Glutamatergic neuron (in vitro differentiated cells): ENCODE measurements at regions not wholly inside any gene's neighbourhood (a gene's known extent, or its start where the extent isn't known, plus 50 kb on each side); places are given as distances from the start of the nearest gene placed in this dataset.

ENCODE experiments used
- DNase-seq: peaks from one replicate; pipeline ENCODE4 v3.0.0; 2022
- H3K27ac Mint-ChIP-seq: one replicate; pipeline ENCODE4 v1.8.0; 2020; ENCODE audit warnings: mild to moderate bottlenecking, mixed read lengths, inconsistent platforms; ENCODE audit not compliant: unreplicated experiment
- H3K27me3 Mint-ChIP-seq: one replicate; pipeline ENCODE4 v1.8.0; 2020; ENCODE audit warnings: mild to moderate bottlenecking, moderate library complexity, mixed read lengths, inconsistent platforms; ENCODE audit not compliant: unreplicated experiment
- H3K36me3 Mint-ChIP-seq: one replicate; pipeline ENCODE4 v1.8.0; 2020; ENCODE audit warnings: mild to moderate bottlenecking, mixed read lengths, inconsistent platforms; ENCODE audit not compliant: unreplicated experiment
- H3K4me1 Mint-ChIP-seq: one replicate; pipeline ENCODE4 v1.8.0; 2020; ENCODE audit warnings: mild to moderate bottlenecking, low read depth, mixed read lengths, inconsistent platforms; ENCODE audit not compliant: unreplicated experiment
- H3K4me3 Mint-ChIP-seq: one replicate; pipeline ENCODE4 v1.8.0; 2020; ENCODE audit warnings: mild to moderate bottlenecking, mixed read lengths, inconsistent platforms; ENCODE audit not compliant: unreplicated experiment
- H3K9me3 Mint-ChIP-seq: one replicate; pipeline ENCODE4 v1.8.0; 2020; ENCODE audit warnings: mild to moderate bottlenecking, moderate library complexity, mixed read lengths, inconsistent platforms; ENCODE audit not compliant: unreplicated experiment
- TF ChIP-seq, protein P1 (sequence below): fragments of 200-600 bp; sonication (generic); IDR thresholded peaks from one replicate; pipeline ENCODE4 v1.5.0; 2021; ENCODE audit not compliant: partially characterized antibody, unreplicated experiment

DNA sequence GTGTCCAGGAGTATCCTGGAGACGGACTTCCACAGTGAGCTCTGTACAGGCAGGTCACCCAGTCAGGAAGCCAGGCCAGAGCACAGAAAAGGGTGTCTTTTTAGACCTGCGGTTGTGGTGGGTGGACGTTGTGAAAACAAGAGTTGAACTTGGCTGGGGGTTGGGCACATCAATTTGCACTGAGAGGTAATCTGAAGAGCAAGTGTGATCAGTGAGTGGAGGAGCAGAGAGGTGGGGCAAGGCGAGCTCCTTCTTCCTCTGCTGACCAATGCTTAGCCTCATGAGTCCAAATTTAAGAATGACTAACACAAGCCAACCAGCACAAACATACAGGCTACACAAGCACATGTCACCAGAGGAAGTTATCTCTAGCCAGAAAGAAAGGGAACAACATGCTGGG is 310.8 kb downstream of the TCERG1L start:
- Mint-ChIP-seq H3K4me3 (no peak overlapping the region), H3K27ac (no peak overlapping the region), H3K9me3 (peaks cover 4% of the 10 kb centered on the region), H3K4me1 (peaks cover 6% of the 10 kb centered on the region), H3K27me3 (peaks cover 2% of the 10 kb centered on the region), H3K36me3 (peaks cover 7% of the 10 kb centered on the region)
- TF ChIP-seq, protein P1, sequence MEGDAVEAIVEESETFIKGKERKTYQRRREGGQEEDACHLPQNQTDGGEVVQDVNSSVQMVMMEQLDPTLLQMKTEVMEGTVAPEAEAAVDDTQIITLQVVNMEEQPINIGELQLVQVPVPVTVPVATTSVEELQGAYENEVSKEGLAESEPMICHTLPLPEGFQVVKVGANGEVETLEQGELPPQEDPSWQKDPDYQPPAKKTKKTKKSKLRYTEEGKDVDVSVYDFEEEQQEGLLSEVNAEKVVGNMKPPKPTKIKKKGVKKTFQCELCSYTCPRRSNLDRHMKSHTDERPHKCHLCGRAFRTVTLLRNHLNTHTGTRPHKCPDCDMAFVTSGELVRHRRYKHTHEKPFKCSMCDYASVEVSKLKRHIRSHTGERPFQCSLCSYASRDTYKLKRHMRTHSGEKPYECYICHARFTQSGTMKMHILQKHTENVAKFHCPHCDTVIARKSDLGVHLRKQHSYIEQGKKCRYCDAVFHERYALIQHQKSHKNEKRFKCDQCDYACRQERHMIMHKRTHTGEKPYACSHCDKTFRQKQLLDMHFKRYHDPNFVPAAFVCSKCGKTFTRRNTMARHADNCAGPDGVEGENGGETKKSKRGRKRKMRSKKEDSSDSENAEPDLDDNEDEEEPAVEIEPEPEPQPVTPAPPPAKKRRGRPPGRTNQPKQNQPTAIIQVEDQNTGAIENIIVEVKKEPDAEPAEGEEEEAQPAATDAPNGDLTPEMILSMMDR, result no peak
- DNase-seq, result no peak

DNA sequence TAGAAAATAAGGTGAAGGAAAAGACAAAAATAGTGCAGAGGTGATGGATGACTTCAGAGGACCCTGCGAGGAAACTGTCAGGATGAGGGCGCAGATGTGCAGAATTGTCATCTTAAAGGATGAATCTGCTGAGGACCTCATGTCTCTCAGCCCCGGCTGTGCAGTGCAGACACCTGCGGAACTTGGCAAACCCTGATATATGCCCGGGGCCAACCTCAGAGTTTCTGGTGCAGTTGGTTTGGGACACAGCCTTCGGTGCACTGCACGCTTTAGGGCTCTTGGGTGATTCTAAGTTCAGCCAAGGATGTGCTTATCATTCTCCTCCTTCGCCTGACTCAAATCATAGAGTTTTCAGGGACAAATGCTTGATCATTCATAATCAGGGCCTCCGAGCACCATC is 310.1 kb downstream of the TCERG1L start:
- no peak overlapping the region for H3K4me3 Mint-ChIP-seq
- H3K4me1 Mint-ChIP-seq, result peaks cover 6% of the 10 kb centered on the region
- no peak for DNase-seq
- H3K9me3 Mint-ChIP-seq, result peaks cover 4% of the 10 kb centered on the region
- H3K36me3 Mint-ChIP-seq, result peaks cover 5% of the 10 kb centered on the region
- peaks cover 2% of the 10 kb centered on the region for H3K27me3 Mint-ChIP-seq
- TF ChIP-seq, protein P1, result no peak
- H3K27ac Mint-ChIP-seq, result no peak overlapping the region

DNA sequence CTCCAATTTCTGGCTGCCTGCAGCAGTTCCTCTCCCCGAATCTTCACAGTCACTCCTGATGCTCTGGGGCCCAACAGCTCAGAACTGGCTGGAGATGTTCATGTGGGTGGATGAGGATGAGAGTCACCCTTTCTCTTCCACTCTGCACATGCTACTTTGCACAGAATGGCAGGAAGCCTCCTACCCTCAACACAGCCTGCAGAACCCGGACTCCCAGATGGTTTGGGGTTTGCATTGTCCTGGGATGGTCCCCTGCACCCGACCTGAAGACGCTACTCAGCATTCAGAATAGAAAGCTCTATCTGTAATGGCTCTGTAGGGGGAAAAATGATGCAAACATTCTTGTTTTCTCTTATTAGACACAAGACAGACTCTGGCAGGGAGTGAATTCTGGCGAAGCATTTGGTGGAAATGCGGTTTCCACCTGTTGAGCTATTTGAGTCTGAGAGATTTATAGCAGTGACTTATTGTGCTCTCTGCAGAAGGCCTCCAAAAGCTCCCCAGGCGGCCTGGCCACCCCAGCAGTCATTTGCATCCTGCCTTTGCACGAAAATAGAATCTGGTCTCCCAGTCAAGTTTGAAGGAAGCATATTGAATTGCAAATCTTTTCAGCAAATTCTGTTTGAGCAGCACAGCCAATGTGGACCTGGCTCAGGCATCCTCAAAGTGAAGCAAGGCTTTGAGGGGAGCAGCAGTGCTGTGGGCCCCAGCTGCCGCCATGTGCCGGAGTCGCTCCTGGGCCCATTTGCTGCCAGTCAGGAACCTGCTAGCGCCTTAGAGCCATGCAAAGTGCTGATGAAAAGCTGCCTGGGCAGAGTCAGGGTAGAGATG is 309.3 kb downstream of the TCERG1L start:
- Mint-ChIP-seq H3K9me3 (peaks cover 2% of the 10 kb centered on the region), H3K27me3 (no peaks in the 10 kb centered on the region), H3K4me3 (no peak overlapping the region), H3K36me3 (no peaks in the 10 kb centered on the region), H3K27ac (no peak overlapping the region), H3K4me1 (peaks cover 6% of the 10 kb centered on the region)
- TF ChIP-seq, protein P1, result no peak
- no peak for DNase-seq

DNA sequence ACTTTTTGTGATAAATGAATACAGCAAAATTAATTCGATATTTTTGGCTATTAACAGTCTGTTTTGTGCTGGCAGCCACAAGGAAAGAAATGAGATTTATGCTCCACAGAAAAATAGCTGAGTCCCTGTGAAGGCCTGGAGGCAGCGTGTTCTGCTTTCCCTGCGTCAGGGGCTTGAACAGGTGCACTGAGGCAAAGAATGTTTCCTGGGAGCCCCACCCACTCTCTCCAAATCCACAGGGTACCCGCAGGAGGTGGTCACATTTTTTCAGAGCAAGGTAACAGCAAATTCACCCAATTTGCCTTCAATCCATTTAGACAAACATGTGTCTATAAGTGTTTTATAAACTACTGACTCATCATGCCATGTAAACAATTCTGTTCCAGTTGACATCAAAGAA is 308.1 kb downstream of the TCERG1L start:
- Mint-ChIP-seq H3K9me3 (peaks cover 2% of the 10 kb centered on the region), H3K27me3 (no peaks in the 10 kb centered on the region), H3K27ac (no peak overlapping the region), H3K4me3 (no peak overlapping the region), H3K4me1 (peaks cover 6% of the 10 kb centered on the region), H3K36me3 (no peaks in the 10 kb centered on the region)
- DNase-seq, result no peak
- TF ChIP-seq, protein P1, result no peak

DNA sequence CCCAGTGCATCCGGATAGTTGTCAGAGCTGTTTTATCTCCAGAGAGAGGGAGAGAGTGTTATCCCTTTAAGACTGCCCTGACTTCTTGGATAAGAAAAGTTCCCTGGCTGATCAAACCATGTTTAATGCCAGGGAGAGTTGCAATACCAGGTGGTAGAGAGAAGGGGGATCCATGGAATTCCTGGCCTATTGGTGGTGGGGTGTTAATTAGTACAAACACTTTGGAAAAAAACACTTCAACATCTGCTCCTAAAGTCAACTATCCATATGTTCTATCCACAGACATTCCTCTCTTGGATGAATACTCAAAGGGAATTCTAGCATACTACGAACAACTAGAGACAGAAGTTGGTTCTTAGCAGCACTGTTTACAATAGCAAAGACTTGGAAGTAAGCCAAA is 307.2 kb downstream of the TCERG1L start:
- H3K27me3 Mint-ChIP-seq, result no peaks in the 10 kb centered on the region
- H3K36me3 Mint-ChIP-seq, result no peaks in the 10 kb centered on the region
- H3K4me3 Mint-ChIP-seq, result no peak overlapping the region
- peaks cover 2% of the 10 kb centered on the region for H3K9me3 Mint-ChIP-seq
- no peak overlapping the region for H3K27ac Mint-ChIP-seq
- no peak for DNase-seq
- TF ChIP-seq, protein P1, result no peak
- H3K4me1 Mint-ChIP-seq, result peaks cover 6% of the 10 kb centered on the region
